ENCODE measurements at regions not wholly inside any gene's neighbourhood (a gene's known extent, or its start where the extent isn't known, plus 50 kb on each side); places are given as distances from the start of the nearest gene placed in this dataset.

GRCh38 chr4:13856387-13856786, 228.9 kb upstream of the BOD1L1 start:
- Histone ChIP-seq H3K4me3 (ENCODE audit: low read length) (no peak overlapping the region), H3K36me3 (ENCODE audit: control insufficient read depth, insufficient read depth, low read length) (no peaks in the 10 kb centered on the region), H3K9me3 (ENCODE audit: control insufficient read depth, insufficient read depth, low read length) (no peaks in the 10 kb centered on the region), H3K27ac (ENCODE audit: low read length) (no peak overlapping the region), H3K4me1 (ENCODE audit: control insufficient read depth, insufficient read depth, low read length) (no peaks in the 10 kb centered on the region), H3K27me3 (ENCODE audit: control insufficient read depth, insufficient read depth, low read length) (no peaks in the 10 kb centered on the region)
- intact Hi-C loops (cut with micrococcal nuclease), result no loop called here
- 92% methylated on average over 3 of the region's 5 CpGs for WGBS (ENCODE audit: insufficient coverage)
- no peaks in the 10 kb centered on the region for H3K36me3 Mint-ChIP-seq
- ATAC-seq, result no peak
- peaks cover 0 to 7% of the 10 kb centered on the region in 2 donors for H3K9me3 Mint-ChIP-seq
- H3K4me3 Mint-ChIP-seq, result no peak overlapping the region
- H3K27ac Mint-ChIP-seq, result no peak overlapping the region
- no peaks in the 10 kb centered on the region for H3K27me3 Mint-ChIP-seq (ENCODE audit: low read depth in 2 of 2)
- no peak for DNase-seq
- TF ChIP-seq CTCF (IDR thresholded peaks at IDR 0.05), result no peak
- H3K4me1 Mint-ChIP-seq, result no peaks in the 10 kb centered on the region

GRCh38 chr4:13857397-13857796, 229.9 kb upstream of the BOD1L1 start:
- no peak overlapping the region for H3K27ac ChIP-seq (ENCODE audit: low read length)
- no peak overlapping the region for H3K4me3 ChIP-seq (ENCODE audit: low read length)
- no peaks in the 10 kb centered on the region for H3K36me3 ChIP-seq (ENCODE audit: control insufficient read depth, insufficient read depth, low read length)
- H3K4me3 Mint-ChIP-seq, result no peak overlapping the region
- intact Hi-C loops (cut with micrococcal nuclease), result no loop called here
- H3K27me3 ChIP-seq (ENCODE audit: control insufficient read depth, insufficient read depth, low read length), result no peaks in the 10 kb centered on the region
- H3K9me3 ChIP-seq (ENCODE audit: control insufficient read depth, insufficient read depth, low read length), result no peaks in the 10 kb centered on the region
- no peaks in the 10 kb centered on the region for H3K4me1 ChIP-seq (ENCODE audit: control insufficient read depth, insufficient read depth, low read length)
- ATAC-seq, result no peak
- no peak for TF ChIP-seq CTCF (IDR thresholded peaks at IDR 0.05)
- no peaks in the 10 kb centered on the region for H3K27me3 Mint-ChIP-seq (ENCODE audit: low read depth in 2 of 2)
- H3K27ac Mint-ChIP-seq, result no peak overlapping the region
- H3K36me3 Mint-ChIP-seq, result no peaks in the 10 kb centered on the region
- H3K4me1 Mint-ChIP-seq, result no peaks in the 10 kb centered on the region
- DNase-seq, result no peak
- H3K9me3 Mint-ChIP-seq, result peaks cover 3 to 9% of the 10 kb centered on the region in 2 donors
- 85% methylated on average over 1 of the region's 2 CpGs for WGBS (ENCODE audit: insufficient coverage)

GRCh38 chr4:13857800-13858199, 230.3 kb upstream of the BOD1L1 start:
- no peaks in the 10 kb centered on the region for H3K36me3 ChIP-seq (ENCODE audit: control insufficient read depth, insufficient read depth, low read length)
- H3K4me3 ChIP-seq (ENCODE audit: low read length), result no peak overlapping the region
- Mint-ChIP-seq H3K4me3 (no peak overlapping the region), H3K4me1 (no peaks in the 10 kb centered on the region), H3K9me3 (peaks cover 3 to 9% of the 10 kb centered on the region in 2 donors), H3K27me3 (ENCODE audit: low read depth in 2 of 2) (no peaks in the 10 kb centered on the region), H3K36me3 (no peaks in the 10 kb centered on the region), H3K27ac (no peak overlapping the region)
- no peak for DNase-seq
- intact Hi-C loops (cut with micrococcal nuclease), result no loop called here
- H3K27ac ChIP-seq (ENCODE audit: low read length), result no peak overlapping the region
- no peak for TF ChIP-seq CTCF (IDR thresholded peaks at IDR 0.05)
- ATAC-seq, result no peak
- H3K27me3 ChIP-seq (ENCODE audit: control insufficient read depth, insufficient read depth, low read length), result no peaks in the 10 kb centered on the region
- H3K9me3 ChIP-seq (ENCODE audit: control insufficient read depth, insufficient read depth, low read length), result no peaks in the 10 kb centered on the region
- H3K4me1 ChIP-seq (ENCODE audit: control insufficient read depth, insufficient read depth, low read length), result no peaks in the 10 kb centered on the region

GRCh38 chr4:13859423-13859822, 231.9 kb upstream of the BOD1L1 start:
- Histone ChIP-seq H3K4me1 (ENCODE audit: control insufficient read depth, insufficient read depth, low read length) (no peaks in the 10 kb centered on the region), H3K9me3 (ENCODE audit: control insufficient read depth, insufficient read depth, low read length) (no peaks in the 10 kb centered on the region), H3K27ac (ENCODE audit: low read length) (no peak overlapping the region), H3K4me3 (ENCODE audit: low read length) (no peak overlapping the region), H3K36me3 (ENCODE audit: control insufficient read depth, insufficient read depth, low read length) (no peaks in the 10 kb centered on the region), H3K27me3 (ENCODE audit: control insufficient read depth, insufficient read depth, low read length) (no peaks in the 10 kb centered on the region)
- Mint-ChIP-seq H3K4me3 (no peak overlapping the region), H3K9me3 (peaks cover 3 to 9% of the 10 kb centered on the region in 2 donors), H3K27me3 (ENCODE audit: low read depth in 2 of 2) (no peaks in the 10 kb centered on the region), H3K36me3 (no peaks in the 10 kb centered on the region), H3K27ac (no peak overlapping the region), H3K4me1 (no peaks in the 10 kb centered on the region)
- DNase-seq (no peak), ATAC-seq (no peak)
- intact Hi-C loops (cut with micrococcal nuclease), result no loop called here
- 86% methylated on average over 1 of the region's 3 CpGs for WGBS (ENCODE audit: insufficient coverage)
- TF ChIP-seq CTCF (IDR thresholded peaks at IDR 0.05), result no peak

Measured in natural killer cell (primary cell).